DND-41 (cell line): ENCODE measurements at regions not wholly inside any gene's neighbourhood (a gene's known extent, or its start where the extent isn't known, plus 50 kb on each side); places are given as distances from the start of the nearest gene placed in this dataset.

Experiments used
- ATAC-seq: fragments of 200-7000 bp; cut with Tn5 transposase; 3 replicates; pipeline ENCODE4 v1.9.1; 2021; ENCODE audit warnings: low read depth; ENCODE audit not compliant: insufficient read depth
- DNase-seq: peaks from one replicate; pipeline ENCODE4 v3.0.0-alpha.2; 2020
- H2AFZ ChIP-seq: 2 replicates; pipeline ENCODE4 v1.6.0; 2012; ENCODE audit warnings: low read depth, low read length
- H3K27ac ChIP-seq: 2 replicates; pipeline ENCODE4 v1.5.1; 2012; ENCODE audit warnings: low read length, inconsistent platforms
- H3K27me3 ChIP-seq: fragments of 200-600 bp; sonication (generic); 2 replicates; pipeline ENCODE4 v1.6.0; 2012; ENCODE audit warnings: low read length, mild to moderate bottlenecking, inconsistent platforms; ENCODE audit not compliant: insufficient read depth, poor library complexity
- H3K36me3 ChIP-seq: 2 replicates; pipeline ENCODE4 v1.5.1; 2012; ENCODE audit warnings: low read length, inconsistent platforms; ENCODE audit not compliant: insufficient read depth
- H3K4me1 ChIP-seq: 2 replicates; pipeline ENCODE4 v1.5.1; 2012; ENCODE audit warnings: mild to moderate bottlenecking, low read length; ENCODE audit not compliant: insufficient read depth
- H3K4me2 ChIP-seq: 2 replicates; pipeline ENCODE4 v1.6.0; 2012; ENCODE audit warnings: mild to moderate bottlenecking, moderate library complexity, low read length, inconsistent platforms; ENCODE audit not compliant: insufficient read depth
- H3K4me3 ChIP-seq, 2 experiments: fragments of 200-600 bp in 1 of 2; shearing (Covaris generic) in 1 of 2; 2 replicates each; pipeline ENCODE4 v1.5.1; 2012 to 2016; ENCODE audit warnings: inconsistent platforms in 2 of 2, low read length in 2 of 2, mild to moderate bottlenecking in 2 of 2, low read depth in 1 of 2, moderate library complexity in 1 of 2
- H3K79me2 ChIP-seq: 2 replicates; pipeline ENCODE4 v1.6.0; 2012; ENCODE audit warnings: low read length, inconsistent platforms; ENCODE audit not compliant: insufficient read depth
- H3K9ac ChIP-seq: 2 replicates; pipeline ENCODE4 v1.6.0; 2012; ENCODE audit warnings: low read depth, mild to moderate bottlenecking, inconsistent platforms, low read length, moderate library complexity
- H3K9me3 ChIP-seq: 2 replicates; pipeline ENCODE4 v1.5.1; 2012; ENCODE audit warnings: low read length, moderate library complexity, mild to moderate bottlenecking, inconsistent platforms; ENCODE audit not compliant: insufficient read depth, severe bottlenecking
- H4K20me1 ChIP-seq: 2 replicates; pipeline ENCODE4 v1.6.0; 2012; ENCODE audit warnings: low read length; ENCODE audit not compliant: insufficient read depth
- EZH2 ChIP-seq: IDR thresholded peaks from 3 replicates; pipeline ENCODE4 v1.6.1; 2012; ENCODE audit warnings: borderline replicate concordance, low read depth, mild to moderate bottlenecking, moderate library complexity, low read length, inconsistent platforms; ENCODE audit not compliant: severe bottlenecking
- TF ChIP-seq, protein P1 (sequence below): IDR thresholded peaks from 2 replicates; pipeline ENCODE4 v1.5.1; 2012; ENCODE audit warnings: borderline replicate concordance, low read length, moderate library complexity, mild to moderate bottlenecking; ENCODE audit not compliant: poor library complexity, severe bottlenecking; ENCODE audit errors: extremely low read depth

DNA sequence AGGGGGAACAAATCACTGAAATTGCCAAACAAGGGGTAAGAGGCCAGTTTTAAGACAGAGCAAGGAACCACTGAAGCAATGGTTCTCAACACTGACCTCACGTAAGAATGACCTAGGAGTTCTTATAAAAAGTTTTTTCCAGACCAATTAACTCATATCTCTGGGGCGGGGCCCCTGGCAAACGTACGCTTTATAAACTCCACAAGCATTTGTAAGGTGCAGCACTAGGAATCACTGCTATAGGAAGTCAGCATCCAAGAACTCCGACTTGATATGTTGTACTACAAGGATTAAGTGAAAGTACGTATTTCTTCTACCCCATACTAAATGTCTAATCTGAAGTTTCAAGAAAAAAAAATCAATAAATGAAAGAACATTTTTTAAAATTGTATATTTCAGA lies 269.9 kb downstream of the RCHY1 start:
- no peaks in the 10 kb centered on the region for H3K79me2 ChIP-seq
- H3K9me3 ChIP-seq, result no peaks in the 10 kb centered on the region
- no peak for DNase-seq
- no peaks in the 10 kb centered on the region for H4K20me1 ChIP-seq
- H3K4me1 ChIP-seq, result no peaks in the 10 kb centered on the region
- H3K9ac ChIP-seq, result no peak overlapping the region
- H3K4me2 ChIP-seq, result no peak overlapping the region
- ATAC-seq, result no peak
- no peak overlapping the region for H2AFZ ChIP-seq
- no peak overlapping the region for H3K4me3 ChIP-seq
- no peak for TF ChIP-seq EZH2
- TF ChIP-seq, protein P1, sequence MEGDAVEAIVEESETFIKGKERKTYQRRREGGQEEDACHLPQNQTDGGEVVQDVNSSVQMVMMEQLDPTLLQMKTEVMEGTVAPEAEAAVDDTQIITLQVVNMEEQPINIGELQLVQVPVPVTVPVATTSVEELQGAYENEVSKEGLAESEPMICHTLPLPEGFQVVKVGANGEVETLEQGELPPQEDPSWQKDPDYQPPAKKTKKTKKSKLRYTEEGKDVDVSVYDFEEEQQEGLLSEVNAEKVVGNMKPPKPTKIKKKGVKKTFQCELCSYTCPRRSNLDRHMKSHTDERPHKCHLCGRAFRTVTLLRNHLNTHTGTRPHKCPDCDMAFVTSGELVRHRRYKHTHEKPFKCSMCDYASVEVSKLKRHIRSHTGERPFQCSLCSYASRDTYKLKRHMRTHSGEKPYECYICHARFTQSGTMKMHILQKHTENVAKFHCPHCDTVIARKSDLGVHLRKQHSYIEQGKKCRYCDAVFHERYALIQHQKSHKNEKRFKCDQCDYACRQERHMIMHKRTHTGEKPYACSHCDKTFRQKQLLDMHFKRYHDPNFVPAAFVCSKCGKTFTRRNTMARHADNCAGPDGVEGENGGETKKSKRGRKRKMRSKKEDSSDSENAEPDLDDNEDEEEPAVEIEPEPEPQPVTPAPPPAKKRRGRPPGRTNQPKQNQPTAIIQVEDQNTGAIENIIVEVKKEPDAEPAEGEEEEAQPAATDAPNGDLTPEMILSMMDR, result no peak
- H3K27me3 ChIP-seq, result no peaks in the 10 kb centered on the region
- H3K27ac ChIP-seq, result no peak overlapping the region
- H3K36me3 ChIP-seq, result no peaks in the 10 kb centered on the region

DNA sequence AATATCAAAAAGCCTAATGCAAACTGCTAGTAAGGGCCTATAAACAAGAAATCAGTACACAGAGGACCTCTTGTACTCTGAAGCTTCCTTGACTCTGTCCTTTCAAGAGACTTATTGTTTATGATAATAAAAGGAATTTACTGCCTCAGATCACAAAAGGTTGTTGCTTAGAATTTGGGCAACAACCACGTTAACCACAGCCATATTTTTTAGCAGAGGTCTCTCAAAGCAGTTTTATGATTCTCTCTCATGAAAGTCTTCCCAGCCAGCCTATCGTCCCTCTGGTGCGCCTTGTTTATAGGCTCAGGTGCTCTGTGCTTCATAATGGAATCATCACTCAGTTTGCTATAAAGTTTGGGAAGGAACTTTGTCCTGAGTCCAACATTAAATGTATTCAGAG lies 270.6 kb downstream of the RCHY1 start:
- Histone ChIP-seq H3K4me1 (no peaks in the 10 kb centered on the region), H3K27ac (no peak overlapping the region), H4K20me1 (no peaks in the 10 kb centered on the region), H3K4me3 (no peak overlapping the region), H3K9ac (no peak overlapping the region), H3K4me2 (no peak overlapping the region), H2AFZ (no peak overlapping the region), H3K79me2 (no peaks in the 10 kb centered on the region), H3K27me3 (no peaks in the 10 kb centered on the region), H3K36me3 (no peaks in the 10 kb centered on the region), H3K9me3 (no peaks in the 10 kb centered on the region)
- DNase-seq (no peak), ATAC-seq (no peak)
- TF ChIP-seq, protein P1, result no peak

DNA sequence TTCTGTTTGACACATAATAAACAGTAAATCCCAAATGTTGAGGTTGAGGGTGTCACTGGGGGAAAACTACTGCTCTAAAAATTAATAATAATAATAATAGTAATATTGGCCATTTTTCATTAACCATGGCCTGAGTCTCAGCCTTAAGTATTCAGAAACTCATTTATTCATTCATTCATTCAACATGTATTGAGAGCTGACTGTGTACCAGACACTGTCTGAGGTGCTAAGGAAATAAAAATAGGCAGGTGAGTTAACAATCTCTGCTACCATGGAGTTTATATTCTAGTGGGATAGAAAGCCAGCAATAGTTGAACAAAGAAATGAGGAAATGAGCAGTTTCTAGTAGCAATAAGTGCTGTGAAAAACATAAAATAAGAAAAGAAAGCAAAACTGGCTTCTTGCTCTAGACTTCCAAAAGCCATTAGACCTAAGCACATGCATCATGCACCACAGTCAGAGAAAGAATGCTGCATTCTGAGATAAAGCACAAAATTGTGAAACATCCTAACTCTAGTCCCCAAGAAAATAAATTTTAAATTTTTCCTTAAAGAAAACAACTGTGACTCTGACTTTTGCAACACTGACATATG lies 278.7 kb downstream of the RCHY1 start:
- TF ChIP-seq, protein P1, result no peak
- no peak for DNase-seq
- no peaks in the 10 kb centered on the region for H4K20me1 ChIP-seq
- H3K36me3 ChIP-seq, result no peaks in the 10 kb centered on the region
- H3K9me3 ChIP-seq, result no peaks in the 10 kb centered on the region
- ATAC-seq, result no peak
- no peaks in the 10 kb centered on the region for H3K4me1 ChIP-seq
- no peak overlapping the region for H3K27ac ChIP-seq
- no peak overlapping the region for H3K4me3 ChIP-seq
- no peaks in the 10 kb centered on the region for H3K27me3 ChIP-seq
- no peak overlapping the region for H3K4me2 ChIP-seq
- no peaks in the 10 kb centered on the region for H3K79me2 ChIP-seq
- no peak overlapping the region for H2AFZ ChIP-seq
- no peak overlapping the region for H3K9ac ChIP-seq

DNA sequence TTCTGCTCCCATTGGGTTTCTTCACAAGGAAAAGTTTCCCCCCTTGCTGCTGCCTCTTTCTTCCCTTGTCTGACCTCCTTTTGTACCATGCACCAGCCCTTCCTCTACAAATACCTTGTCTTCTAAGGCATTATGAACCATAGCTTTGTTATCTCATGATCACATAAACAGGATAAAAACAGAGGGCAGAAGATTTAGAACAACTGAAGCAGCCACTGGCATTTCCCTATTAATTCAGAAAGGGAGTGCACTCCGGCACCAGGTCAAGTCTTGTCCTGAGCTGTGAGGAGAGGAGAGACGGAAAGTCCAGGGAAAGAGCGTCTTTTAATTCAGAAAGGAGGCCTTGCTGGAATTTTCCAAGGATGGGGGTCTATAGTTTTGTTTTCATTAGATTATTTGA lies 281.7 kb downstream of the RCHY1 start:
- no peak overlapping the region for H3K4me3 ChIP-seq
- H4K20me1 ChIP-seq, result no peaks in the 10 kb centered on the region
- H3K27me3 ChIP-seq, result no peaks in the 10 kb centered on the region
- no peak for DNase-seq
- no peak overlapping the region for H3K27ac ChIP-seq
- no peaks in the 10 kb centered on the region for H3K4me1 ChIP-seq
- H3K4me2 ChIP-seq, result no peak overlapping the region
- no peaks in the 10 kb centered on the region for H3K36me3 ChIP-seq
- ATAC-seq, result no peak
- TF ChIP-seq, protein P1, result no peak
- no peak for TF ChIP-seq EZH2
- no peaks in the 10 kb centered on the region for H3K9me3 ChIP-seq
- no peaks in the 10 kb centered on the region for H3K79me2 ChIP-seq
- H2AFZ ChIP-seq, result no peak overlapping the region
- no peak overlapping the region for H3K9ac ChIP-seq
